Fibroblast of villous mesenchyme (primary cell): ENCODE measurements at regions not wholly inside any gene's neighbourhood (a gene's known extent, or its start where the extent isn't known, plus 50 kb on each side); places are given as distances from the start of the nearest gene placed in this dataset.
"Not testable (repeated sequence)": the region's sequence is repeated elsewhere in the genome, so short reads cannot be mapped to it uniquely, and the experiment has no call there.

Experiments used
- DNase-seq: peaks from one replicate; pipeline ENCODE4 v3.0.0-alpha.2; 2010; ENCODE audit warnings: low read depth
- H3K4me3 ChIP-seq: 2 replicates; pipeline ENCODE4 v1.5.1; 2011; ENCODE audit warnings: low read depth, mild to moderate bottlenecking, low read length
- TF ChIP-seq, protein P1 (sequence below): IDR thresholded peaks from 2 replicates; pipeline ENCODE4 v1.5.1; 2012; ENCODE audit warnings: low read depth, mild to moderate bottlenecking, low read length; ENCODE audit not compliant: insufficient read depth

- no peak for DNase-seq
- TF ChIP-seq, protein P1, sequence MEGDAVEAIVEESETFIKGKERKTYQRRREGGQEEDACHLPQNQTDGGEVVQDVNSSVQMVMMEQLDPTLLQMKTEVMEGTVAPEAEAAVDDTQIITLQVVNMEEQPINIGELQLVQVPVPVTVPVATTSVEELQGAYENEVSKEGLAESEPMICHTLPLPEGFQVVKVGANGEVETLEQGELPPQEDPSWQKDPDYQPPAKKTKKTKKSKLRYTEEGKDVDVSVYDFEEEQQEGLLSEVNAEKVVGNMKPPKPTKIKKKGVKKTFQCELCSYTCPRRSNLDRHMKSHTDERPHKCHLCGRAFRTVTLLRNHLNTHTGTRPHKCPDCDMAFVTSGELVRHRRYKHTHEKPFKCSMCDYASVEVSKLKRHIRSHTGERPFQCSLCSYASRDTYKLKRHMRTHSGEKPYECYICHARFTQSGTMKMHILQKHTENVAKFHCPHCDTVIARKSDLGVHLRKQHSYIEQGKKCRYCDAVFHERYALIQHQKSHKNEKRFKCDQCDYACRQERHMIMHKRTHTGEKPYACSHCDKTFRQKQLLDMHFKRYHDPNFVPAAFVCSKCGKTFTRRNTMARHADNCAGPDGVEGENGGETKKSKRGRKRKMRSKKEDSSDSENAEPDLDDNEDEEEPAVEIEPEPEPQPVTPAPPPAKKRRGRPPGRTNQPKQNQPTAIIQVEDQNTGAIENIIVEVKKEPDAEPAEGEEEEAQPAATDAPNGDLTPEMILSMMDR = no peak
Measured at GRCh38 chr14:40345334-40345733, 913.1 kb upstream of the FBXO33 start.

DNA sequence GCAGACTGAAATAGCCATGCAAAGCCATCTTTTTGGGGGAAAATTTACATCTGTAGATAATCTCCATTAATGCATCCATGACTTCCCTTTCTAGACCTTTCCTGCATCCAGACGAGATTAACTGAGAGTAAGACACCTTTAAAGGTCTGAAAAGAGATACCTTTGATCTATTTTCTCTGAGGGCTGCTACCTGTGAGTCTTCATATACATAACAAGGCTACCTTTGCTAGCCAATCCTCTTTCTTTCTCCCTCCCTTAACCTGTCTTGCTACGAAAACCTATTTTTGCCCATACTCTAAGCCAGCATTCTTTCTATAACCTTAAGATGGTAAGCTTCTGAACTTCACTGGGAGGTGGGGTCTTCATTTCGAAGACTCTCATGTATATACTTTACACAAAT is 908.5 kb upstream of the FBXO33 start:
- no peak for DNase-seq
- no peak overlapping the region for H3K4me3 ChIP-seq
- TF ChIP-seq, protein P1 = no peak

More at GRCh38 chr14:40345334-40345733, 913.1 kb upstream of the FBXO33 start:
- H3K4me3 ChIP-seq = no peak overlapping the region

DNA sequence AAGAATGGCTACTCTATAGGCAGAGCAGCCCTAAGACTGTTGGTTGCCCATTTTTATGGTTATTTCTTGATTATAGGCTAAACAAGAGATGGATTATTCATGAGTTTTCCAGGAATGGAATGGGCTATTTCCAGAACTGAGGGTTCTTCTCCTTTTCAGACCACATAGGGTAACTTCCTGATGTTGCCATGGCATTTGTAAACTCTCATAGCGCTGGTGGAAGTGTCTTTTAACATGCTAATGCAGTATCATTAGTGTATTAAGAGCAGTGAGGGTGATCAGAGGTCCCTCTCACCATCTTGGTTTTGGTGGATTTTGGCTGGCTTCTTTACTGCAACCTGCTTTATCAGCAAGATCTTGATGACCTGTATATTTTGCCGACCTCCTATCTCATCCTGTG is 904.6 kb upstream of the FBXO33 start:
- TF ChIP-seq, protein P1 = no peak
- H3K4me3 ChIP-seq = no peak overlapping the region
- DNase-seq = no peak

GRCh38 chr14:40326519-40326918 is 894.3 kb upstream of the FBXO33 start:
- DNase-seq, H3K4me3 ChIP-seq: not testable (repeated sequence)

DNA sequence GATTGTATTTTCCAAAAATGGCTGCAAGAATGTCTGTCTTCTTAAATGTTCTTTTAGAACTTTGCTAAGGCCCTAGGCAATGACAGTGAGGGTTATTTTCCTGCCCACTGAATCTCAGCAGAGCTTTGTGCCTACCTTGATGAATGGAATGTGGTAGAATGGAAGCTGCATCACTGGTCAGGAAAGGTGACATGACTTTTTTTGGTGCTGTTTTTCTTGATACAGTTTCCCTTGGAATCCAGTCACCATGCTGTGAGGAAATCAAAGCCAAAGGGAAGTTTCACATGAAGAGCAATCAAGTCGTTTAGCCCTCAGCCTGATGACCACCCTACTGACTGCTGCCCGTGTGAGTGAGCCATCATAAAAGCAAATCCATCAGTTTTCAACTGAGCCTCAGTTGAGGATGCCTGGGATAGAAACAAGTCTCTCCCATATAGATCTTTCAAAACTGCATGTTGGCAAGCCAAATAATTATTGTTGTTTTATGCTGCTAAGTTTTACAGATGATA is 886.0 kb upstream of the FBXO33 start:
- TF ChIP-seq, protein P1 = no peak
- no peak for DNase-seq
- no peak overlapping the region for H3K4me3 ChIP-seq

- no peak overlapping the region for H3K4me3 ChIP-seq
- no peak for DNase-seq
- TF ChIP-seq, protein P1 = no peak
Measured at GRCh38 chr14:40317690-40318089, 885.5 kb upstream of the FBXO33 start.

DNA sequence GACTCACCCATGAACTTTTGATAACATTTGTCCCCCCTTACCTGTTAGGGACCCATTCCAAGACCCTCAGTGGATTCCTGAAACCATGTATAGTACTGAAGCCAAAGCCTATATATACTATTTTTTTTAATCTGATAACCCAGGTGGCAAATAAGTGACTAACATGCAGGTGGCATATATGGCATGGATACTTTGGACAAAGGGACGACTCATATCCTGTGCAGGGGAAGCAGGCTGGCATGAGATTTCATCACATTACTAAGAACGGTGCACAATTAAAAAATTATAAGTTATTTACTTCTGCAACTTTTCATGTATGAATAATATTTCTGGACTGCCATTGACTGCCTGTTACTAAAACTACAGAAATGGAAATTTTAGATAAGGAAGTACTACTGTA is 880.1 kb upstream of the FBXO33 start:
- DNase-seq = no peak
- no peak overlapping the region for H3K4me3 ChIP-seq
- TF ChIP-seq, protein P1 = no peak
